Spleen (tissue), 7 donors: ENCODE measurements at regions not wholly inside any gene's neighbourhood (a gene's known extent, or its start where the extent isn't known, plus 50 kb on each side); places are given as distances from the start of the nearest gene placed in this dataset.

Source experiments
- CTCF ChIP-seq, 11 experiments: fragments of 200-600 bp in 7 of 11; fragments of 450-650 bp in 4 of 11; sonication (generic) in 4 of 11; IDR thresholded peaks in 8 of 11; conservative IDR thresholded peaks in 3 of 11; 1 replicate in 7 of 11; 2 replicates in 4 of 11; pipeline versions ENCODE4 v1.4.0 to v1.8.0; 2016 to 2021; ENCODE audit warnings: antibody characterized with exemption in 11 of 11, inconsistent platforms in 4 of 11, mild to moderate bottlenecking in 1 of 11
- POLR2A ChIP-seq, 3 donors: fragments of 450-650 bp; IDR thresholded peaks; one replicate each; pipeline ENCODE4 v1.5.1; 2017; ENCODE audit warnings: antibody characterized with exemption in 3 of 3, mild to moderate bottlenecking in 1 of 3
- donor health status: DM: no; HTN: no; CAD: no; lungs with moderate emphysema.
- donor health status: DM: no; HTN: no; CAD: no.
- donor health status: DM: no; HTN: no; CAD: no.

- no peak for TF ChIP-seq CTCF (IDR thresholded peaks at IDR 0.05 in 8 of 11, conservative IDR thresholded peaks at IDR 0.05 in 3 of 11)
- TF ChIP-seq POLR2A (IDR thresholded peaks at IDR 0.05) = no peak
These were observed 156.2 kb upstream of the PPP1R2C start for GRCh38 chrX:42934020-42934726.
